Ureter (tissue), 1 donor: ENCODE measurements at regions not wholly inside any gene's neighbourhood (a gene's known extent, or its start where the extent isn't known, plus 50 kb on each side); places are given as distances from the start of the nearest gene placed in this dataset.
A peak's percentile ranks its signal among the peaks of the same experiment; 100 is the strongest.
"Not testable (repeated sequence)": the region's sequence is repeated elsewhere in the genome, so short reads cannot be mapped to it uniquely, and the experiment has no call there.

Experiments used
- DNase-seq: peaks from one replicate; pipeline ENCODE4 v3.0.0-alpha.2; 2020; ENCODE audit warnings: low spot score
- donor health status: DM: yes; HTN: yes; CAD: no.

DNA sequence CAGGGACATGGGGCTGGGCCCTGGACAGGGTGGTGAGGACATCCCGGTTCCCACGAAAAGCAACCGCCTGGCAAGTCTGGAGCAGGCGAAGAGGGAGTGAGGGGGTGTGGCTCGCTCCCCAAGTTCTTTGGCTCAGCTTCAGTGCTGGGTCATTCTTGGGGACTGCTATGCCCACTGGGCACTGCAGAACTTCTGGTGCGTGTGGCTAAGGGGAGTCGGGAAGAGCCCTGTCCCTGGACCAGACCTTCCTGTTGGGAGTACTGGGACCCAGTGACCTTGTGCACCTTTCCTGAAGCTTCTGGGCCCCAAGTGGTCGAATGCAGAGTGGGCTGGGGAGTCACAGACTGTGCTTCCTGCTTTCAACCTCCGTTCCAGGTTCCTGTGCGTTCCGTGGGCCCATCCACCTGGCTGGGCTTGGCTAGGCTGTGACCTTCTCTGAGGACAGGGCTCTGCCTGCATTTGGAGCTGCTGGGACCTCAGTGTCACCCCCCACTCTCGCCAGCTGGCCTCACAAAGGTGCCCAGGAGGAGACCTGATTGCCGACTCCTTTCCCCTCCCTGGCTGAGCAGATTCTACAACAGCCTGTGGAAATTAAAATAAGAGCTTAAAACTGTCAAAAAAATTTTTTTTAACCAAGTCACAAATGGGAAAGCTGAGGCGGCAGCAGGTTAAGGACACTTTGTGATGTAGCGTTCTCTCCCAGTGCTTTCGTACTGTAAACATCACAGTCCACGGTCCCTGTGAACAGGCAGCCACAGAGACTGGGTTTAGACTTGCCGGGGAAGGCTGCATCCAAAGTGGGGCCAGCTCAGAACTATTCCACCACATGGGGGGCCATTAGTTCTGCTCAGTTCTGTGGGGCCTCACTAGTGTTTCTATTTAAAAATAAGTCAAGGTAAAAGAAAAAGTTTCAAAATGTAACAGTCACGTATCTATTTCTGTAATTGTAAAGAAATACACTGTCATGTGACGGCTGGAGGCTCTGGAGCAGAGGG is 63.8 kb upstream of the WNT7B start:
- no peak for DNase-seq

DNA sequence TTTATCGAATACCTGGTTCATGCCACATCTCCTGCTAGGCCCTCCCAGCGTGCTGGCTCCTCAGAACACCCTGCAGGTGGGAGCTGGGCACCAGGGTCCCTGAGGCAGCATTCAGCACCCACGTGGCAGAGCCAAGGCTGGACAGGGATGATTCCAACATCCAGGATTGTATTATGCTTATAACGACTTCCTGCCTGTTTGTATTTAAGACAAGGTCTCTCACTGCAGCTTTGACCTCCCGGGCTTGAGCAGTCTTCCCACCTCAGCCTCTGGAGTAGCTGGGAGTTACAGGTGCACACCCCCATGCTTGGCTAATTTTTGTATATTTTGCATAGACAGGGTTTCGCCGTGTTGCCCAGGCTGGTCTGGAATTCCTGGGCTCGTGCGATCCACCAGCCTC is 64.7 kb upstream of the WNT7B start:
- peak; percentile 26 for DNase-seq

DNA sequence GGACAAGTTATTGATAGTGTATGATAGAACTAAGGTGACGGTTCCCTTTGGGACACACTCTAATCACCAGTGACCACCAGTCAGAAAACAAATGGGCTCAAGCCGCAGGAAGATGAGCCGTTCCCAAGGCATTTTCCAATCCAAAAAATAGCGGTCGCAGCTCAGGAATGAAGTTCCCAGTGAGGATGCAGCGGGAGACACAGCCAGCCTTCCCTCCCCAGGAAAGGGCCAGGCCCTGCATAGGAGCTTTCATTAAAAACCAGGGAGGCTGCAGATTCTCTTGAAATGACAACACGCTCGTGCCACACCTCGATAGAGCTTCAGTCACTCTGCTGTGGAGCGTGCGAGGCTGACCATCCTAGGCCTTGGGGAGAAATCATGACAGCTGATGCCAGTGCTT is 65.8 kb upstream of the WNT7B start:
- DNase-seq, result no peak

DNA sequence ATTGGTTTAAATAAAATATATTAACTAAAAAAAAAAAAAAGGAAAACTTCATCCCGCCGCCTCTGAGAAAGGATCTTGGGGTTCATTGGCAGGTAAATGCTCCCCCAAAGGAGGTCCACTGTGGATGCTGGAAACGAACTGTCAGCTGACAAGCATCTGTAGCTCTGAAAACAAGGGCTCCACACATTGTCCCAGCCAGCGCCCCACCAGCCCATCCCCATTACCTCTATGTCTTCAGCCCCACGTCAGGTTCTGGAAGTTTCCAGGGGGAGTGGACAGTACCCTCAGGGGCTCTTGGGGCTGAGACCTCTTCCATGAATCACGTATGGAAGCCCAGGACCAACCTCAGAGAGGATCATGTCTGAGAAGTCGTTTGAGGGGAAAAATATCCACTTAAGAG is 66.4 kb upstream of the WNT7B start:
- no peak for DNase-seq

DNA sequence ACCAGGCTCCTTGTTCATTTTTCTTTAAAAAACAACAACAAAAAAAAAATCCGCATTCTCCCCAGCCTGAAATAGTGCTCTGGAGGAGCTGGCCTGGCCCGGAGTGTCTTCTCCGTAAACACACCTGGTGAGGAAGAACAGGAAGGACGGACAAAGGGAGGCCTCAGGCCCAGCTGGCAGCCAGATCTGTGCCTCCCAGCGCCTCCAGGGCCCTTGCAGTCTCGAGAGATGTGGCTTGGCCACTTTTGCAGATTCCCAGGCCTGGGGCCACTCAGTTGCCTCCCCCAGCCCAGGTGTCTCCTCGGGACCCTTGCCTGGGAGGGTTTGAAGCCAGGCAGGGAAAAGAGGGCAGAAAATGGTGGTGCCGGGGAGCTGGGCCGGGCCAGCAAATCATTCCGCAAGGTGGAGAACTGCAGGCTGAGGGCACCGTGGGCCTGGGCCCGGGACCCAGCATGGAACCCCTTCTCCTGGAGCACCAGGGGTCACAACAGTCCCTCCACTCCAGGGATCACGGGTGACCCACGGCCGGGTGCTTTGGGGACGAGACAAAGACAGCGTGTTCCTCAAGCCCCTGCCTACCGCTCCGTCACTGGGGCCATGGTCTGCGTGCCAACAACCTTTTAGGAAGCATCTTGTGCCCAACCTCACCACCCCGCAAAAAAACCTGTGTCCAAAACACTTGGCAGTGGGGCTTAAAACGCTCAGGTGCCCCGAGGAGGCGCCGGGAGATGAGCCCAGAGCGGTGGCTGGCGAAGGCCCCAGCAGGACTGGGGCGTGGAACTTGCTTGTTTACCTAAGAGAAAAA is 67.1 kb upstream of the WNT7B start:
- DNase-seq, result peak; percentile 44

DNA sequence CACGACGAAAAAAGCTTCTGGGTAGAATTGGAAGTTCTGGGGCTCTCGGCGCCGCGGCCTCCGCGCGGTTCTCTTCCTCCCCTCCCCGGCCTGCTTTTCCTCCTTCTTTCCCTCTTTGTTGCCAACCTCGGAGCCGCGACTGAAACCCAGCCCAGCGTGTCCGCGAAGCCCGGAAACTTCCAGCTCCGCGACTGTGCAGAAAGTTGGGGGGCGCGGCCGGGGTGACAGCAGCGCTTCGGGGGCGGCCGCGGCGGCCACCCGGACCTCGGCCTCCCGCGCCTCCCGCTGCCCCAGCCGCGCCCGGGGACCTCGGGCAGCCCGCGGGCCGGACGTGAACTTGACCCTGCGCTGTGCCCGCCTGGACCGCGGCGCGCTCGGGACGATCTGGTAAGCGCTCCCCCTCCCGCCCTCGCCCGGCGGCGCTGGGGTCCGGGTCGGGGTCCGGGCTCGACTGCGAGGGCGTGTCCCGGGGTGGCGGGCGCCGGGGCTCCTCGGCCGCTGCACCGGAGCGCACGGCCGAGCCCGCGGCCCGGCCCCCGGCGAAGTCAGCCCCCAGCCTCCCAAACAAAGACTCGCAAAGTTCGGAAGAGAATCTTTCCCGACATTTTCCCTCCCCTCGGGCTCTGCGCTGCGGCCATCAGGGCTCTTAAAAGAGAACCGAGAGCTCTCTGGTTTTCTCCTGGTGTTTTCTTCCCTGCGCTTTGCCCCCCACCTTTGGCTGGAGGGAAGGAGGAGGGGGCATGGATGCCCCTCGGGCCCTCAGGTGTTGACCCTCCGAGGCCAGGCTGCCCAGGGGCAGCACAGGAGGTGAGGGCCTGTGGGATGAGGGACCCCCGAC is 67.9 kb upstream of the WNT7B start:
- DNase-seq, result no peak

DNA sequence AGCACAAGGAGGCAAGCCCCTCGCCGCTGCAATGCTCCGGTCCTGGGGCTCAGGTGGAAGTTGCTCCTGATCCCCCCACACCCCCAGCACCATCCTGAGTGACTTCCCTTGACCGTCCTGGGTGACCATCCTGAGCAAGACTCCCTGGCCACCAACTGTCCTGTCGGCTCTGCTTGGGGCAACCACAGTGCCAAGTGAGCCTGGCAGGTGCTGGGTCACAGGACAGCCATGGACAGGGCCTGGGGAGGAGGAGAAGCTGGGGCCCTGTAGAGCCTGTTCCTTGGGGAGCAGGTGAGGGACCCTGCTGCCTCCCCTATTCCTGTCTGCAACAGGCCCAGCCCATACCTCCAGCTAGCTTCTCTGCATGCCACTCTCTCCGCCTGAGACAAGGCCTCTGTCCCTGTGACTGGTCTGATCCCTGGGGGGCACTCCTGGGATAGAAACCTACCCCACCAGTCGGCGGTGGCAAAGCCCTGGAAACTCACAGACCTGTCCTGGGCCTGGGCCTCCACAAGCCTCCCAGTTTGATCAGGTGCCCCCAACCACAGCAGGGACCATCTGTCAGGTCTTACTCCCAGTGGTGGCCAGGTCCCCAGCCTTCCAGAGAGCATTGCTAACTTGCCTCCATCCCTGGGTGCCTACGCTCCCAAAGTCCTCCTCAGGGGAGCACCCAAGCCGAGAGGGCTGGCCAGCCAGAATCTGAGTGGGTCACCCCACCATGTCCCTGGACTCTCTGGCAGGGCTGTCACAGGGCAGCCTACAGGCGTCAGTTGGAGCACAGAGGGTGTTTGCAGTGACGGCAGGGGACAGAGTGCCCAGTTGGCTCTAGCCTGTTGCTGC is 68.7 kb upstream of the WNT7B start:
- DNase-seq, result no peak

DNA sequence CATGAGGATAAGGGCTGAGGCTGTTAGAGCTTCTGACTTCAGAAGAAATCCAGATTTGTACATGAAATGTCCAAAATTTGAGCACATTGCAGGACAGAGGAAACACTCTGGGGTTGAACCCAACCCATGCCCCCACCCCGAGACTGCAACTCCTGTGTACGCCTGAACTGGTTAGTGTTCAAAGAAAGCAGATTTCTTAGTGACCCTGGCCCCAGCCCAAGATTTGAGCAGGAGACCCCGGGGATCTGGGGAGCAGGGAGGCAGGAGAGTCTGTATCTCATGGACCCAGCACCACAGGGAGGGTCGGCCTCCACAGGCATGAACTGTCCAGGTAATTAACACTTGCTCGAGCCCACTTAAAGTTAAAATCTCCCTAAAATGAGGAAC is 69.3 kb upstream of the WNT7B start:
- no peak for DNase-seq

DNA sequence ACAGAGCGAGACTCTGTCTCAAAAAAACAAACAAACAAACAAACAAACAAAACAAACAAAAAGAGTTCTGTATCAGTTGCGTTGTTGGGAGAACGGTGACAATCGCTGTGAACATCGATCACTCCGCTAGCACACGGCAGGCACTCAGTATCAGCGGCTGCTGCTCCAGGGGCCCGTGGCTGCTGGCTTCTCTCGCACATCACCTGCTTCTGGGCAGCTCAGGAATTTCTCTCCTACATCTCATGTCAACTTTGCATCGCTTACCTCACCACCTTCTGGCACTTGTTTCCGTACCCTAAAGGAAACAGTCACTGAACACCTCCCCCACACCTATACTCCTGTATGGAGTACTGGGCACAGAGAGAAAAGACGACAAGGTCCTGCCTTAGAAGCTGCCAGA is 70.3 kb upstream of the WNT7B start:
- no peak for DNase-seq

DNA sequence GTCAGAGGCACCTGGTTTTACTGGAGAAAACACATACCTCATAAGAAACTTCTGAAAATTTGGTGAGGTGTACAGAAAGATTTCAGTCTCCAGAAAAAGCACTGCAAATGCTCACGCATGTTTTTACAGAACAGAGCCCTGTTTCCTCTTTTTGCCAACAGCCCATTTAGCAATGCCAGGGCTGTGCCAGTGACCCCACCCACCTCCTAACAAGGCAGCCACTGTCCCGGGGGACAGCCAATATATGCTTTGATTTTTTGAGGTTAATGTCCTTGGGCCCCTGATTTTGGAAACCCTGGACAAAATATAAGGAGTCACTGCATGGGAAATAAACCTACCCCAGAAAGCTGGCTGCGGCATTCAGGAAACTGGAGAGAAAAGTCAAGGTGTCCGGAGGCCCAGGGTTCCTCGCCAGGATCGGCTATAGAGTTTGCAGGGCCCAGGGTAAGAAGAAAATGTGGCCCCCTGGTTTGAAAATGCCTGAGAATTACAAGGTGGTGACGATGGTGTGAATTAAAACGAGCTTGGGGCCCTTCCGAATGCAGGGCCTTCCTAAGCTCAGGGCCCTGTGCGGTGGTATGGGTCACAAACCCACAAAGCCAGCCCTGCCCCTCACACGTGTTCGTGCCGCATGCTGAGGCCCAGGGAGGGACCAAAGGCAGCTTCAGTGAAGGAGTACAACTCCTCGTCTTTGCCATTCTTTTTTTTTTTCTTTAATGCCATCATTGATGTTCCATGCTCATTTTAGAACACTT is 71.1 kb upstream of the WNT7B start:
- DNase-seq, result no peak

DNA sequence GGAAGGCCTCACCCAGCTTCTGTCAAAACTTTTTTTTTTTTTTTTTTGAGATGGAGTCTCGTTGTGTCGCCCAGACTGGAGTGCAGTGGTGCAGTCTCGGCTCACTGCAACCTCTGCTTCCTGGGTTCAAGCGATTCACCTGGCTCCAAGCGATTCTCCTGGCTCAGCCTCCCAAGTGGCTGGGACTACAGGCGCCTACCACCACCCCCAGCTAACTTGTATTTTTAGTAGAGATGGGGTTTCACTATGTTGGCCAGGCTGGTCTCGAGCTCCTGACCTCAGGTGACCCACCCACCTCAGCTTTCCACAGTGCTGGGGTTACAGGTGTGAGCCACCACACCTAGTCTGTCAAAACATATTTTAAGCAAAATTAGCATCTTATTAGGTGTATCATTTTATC is 71.7 kb upstream of the WNT7B start:
- not testable (repeated sequence) for DNase-seq

DNA sequence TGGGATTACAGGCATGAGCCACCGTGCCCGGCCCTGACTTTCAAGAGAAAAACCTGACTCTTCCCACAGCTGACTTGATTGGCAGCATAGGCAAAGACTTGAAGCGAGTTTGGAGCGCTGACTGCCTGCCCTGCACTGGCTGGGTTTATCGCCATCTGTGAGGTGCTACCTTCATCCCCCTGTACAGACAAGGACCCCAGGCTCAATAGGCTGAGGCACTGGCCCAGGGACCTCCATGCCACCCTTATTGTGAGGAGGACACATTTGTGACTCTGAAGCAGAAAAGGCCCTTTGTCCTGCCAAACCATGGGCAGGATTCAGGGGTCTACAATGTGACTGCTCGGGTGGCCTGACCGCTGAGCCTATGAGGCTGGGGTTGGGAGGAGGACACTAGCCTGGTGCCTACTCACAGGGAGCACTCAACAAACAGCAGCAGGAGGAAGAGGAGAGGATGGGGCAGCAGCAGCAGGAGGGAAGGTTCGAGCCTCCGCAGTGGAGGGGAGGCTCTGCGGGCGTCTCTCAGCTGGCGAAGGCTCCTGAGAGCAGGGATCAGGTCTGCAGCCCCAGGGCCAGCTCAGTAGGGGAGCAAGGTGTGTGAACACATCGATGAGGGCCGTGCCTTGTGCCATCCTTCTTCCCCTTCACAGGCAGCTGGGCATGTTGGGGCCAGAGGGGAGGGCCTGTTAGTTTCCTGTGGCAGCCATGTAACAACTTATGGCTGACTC is 72.9 kb upstream of the WNT7B start:
- DNase-seq, result no peak

DNA sequence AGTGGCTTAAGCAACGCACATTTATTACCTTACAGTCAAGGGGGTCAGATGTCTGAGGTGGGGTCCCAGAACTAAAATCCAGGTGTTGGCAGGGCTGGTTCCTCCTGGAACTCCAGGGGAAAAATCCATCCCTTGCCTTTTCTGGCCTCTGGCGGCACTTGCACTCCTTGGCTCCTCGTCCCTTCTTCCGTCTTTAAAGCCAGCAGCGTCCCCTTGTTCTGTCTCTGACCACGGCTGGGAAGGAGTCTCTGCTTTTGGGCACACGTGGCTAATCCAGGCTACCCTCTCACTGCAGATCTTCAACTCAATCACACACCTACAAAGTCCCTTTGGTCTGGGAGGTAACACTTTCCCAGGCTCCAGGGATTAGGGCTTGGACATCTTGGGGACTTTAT is 73.5 kb upstream of the WNT7B start:
- no peak for DNase-seq

DNA sequence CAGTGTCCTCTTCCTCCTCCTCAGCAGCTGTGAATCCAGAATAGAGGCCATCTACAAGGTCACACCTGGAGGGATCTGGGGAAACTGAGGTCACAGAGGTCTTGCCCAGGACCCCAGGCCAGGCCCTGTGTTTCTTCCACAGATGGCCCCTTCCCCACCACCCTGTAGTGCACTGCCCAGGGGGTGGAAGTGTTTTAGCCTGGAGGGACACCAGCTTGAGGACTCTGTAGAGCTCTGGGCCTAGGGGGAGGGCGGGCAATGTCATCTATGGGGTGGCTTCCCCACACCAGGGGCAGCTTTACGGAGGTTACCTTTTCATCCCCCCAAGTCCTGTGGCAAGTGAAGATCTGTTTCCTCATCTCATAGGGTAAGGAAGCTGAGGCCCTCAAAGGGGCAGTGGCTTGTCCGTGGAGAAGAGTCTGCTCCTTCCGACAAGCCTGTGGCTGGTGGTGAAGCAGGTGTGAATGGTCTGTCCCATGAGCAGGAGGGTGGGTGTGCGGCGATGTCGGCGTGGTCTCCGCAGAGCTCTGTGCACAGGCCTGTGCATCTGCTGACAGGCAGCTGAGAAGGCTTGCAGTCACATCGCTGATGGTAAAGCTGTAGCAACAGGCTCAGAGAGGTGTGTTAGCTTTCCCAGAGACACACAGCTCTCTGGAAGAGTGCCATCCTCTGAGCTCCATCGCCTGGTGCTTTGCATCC is 74.1 kb upstream of the WNT7B start:
- DNase-seq, result no peak

DNA sequence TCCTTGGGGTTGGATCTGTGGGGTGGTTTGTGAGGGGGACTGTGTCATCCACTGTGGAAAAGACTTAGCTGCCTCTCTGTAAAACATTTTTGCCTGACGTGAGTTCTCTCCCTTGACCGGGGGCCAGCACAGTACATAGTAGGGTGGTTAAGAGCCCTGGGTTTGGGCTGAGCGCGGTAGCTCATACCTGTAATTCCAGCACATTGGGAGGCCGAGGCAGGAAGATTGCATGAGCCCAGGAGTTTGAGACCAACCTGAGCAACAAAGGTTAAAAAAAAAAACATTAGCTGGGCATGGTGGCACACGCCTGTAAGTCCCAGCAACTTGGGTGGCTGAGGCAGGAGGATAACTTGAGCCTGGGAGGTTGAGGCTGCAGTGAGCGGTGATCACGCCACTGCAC is 74.7 kb upstream of the WNT7B start:
- DNase-seq, result no peak

DNA sequence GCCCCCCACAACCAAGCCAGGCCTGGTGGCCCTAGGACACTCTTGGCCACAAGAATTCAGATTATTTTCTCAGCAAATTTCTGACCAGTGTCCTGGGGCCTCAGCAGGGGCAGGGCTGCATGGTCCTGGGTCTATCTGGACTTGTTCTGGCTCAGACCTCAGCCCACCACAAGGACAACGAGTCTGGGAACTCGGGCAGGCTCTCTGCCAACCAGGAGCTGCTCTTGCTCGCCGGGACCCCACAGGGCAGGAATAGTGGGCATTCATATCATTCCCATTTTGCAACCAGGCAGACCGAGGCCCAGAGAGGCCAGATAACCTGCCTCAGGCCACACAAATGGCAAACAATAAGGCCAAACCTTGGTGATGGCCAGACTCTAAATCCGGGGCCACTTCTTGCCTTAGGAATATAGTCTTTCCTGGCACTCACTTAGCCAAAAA is 75.4 kb upstream of the WNT7B start:
- no peak for DNase-seq

DNA sequence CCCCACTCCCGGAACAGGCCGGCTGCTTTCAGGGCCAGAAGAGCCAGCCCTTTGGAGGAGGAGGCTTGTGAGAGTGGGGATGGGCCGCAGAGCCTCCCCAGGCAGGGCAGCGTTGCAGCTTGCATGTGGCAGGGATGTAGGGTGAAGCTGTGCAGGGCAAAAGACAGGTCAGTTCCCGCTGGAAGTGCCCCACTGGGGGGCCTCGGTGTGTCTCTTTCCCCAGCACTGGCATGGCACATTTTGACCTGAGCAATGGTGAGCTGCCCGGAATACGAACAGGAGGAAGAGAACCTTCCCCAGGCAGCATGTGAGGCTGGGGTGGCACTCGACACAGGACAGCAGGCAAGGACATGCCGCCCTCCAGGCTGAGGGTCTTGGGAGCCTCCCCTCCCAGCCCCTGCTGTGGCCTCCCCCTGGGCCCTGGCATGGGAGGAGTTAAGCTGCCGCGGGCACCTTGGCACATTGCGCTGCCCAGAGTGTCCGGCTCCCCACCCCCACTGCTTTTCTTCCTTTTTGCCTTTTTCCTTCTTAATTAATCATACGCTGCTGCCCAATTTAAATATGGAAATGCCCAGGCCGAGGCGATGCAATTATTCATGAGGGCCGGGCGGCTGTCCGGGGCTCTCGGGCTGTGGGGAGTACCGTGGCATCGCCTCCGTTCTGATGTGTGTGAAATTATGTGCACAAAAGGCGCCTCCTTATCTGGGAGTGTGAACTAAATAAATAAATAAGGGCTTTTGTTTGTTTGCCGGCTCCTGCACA is 76.0 kb upstream of the WNT7B start:
- no peak for DNase-seq

DNA sequence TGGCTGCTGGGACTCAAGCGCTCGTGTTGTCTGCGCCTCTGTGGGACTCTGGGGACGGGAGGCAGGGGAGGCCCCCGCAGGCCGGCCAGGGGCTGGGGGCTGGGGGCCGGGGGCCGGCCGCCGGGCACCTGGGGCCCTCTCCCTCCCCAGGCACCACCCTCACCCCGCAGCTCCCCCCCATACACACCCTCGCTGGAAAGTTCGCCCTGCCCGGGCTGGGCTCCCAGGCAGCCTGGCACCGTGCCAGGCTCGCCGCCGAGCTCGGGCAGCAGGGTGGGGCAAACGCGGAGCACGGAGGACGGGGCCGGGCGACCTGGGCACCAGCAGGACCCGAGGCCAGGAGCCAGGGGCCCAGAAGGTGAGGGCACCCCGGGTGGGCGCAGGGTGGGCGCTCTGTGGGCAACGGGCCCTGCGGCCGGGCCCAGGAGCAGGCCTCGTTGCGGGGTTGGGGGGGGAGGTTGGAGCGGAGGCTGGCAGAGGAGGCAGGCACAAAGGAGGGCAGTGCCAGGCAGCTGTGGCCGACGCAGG is 76.7 kb upstream of the WNT7B start:
- no peak for DNase-seq
